ENCODE measurements at regions not wholly inside any gene's neighbourhood (a gene's known extent, or its start where the extent isn't known, plus 50 kb on each side); places are given as distances from the start of the nearest gene placed in this dataset.

GRCh38 chr3:152096280-152096906 is 172.3 kb upstream of the MBNL1 start:
- TF ChIP-seq CTCF (IDR thresholded peaks at IDR 0.05; ENCODE audit: low read depth, low read length, missing input control), result no peak
- TF ChIP-seq GABPA (IDR thresholded peaks at IDR 0.05 in 1 of 2, conservative IDR thresholded peaks at IDR 0.05 in 1 of 2), result no peak
- TF ChIP-seq HNF4G (IDR thresholded peaks at IDR 0.05), result no peak
- no peak for TF ChIP-seq JUND (IDR thresholded peaks at IDR 0.05)
- TF ChIP-seq REST (IDR thresholded peaks at IDR 0.05), result no peak
- no peak for TF ChIP-seq ATF3 (IDR thresholded peaks at IDR 0.05)
- no peak for TF ChIP-seq TAF1 (conservative IDR thresholded peaks at IDR 0.05)
- no peak for TF ChIP-seq SP1 (IDR thresholded peaks at IDR 0.05)
- TF ChIP-seq ZBTB33 (IDR thresholded peaks at IDR 0.05), result no peak
- TF ChIP-seq RXRA (IDR thresholded peaks at IDR 0.05), result no peak
